ENCODE measurements at regions not wholly inside any gene's neighbourhood (a gene's known extent, or its start where the extent isn't known, plus 50 kb on each side); places are given as distances from the start of the nearest gene placed in this dataset.

GRCh38 chr2:120523766-120524165 lies 177.8 kb downstream of the INHBB start:
- TF ChIP-seq ZNF282 (CRISPR knock-in tag; IDR thresholded peaks at IDR 0.05) (no peak), MAFK (IDR thresholded peaks at IDR 0.05; ENCODE audit: low read length) (no peak), POLR2A (conservative IDR thresholded peaks at IDR 0.05) (no peak), TCFL5 (CRISPR knock-in tag; conservative IDR thresholded peaks at IDR 0.05) (no peak), ZNF780A (CRISPR knock-in tag; IDR thresholded peaks at IDR 0.05) (no peak), EP300 (IDR thresholded peaks at IDR 0.05; ENCODE audit: low read length) (no peak), CBX5 (IDR thresholded peaks at IDR 0.05; ENCODE audit: borderline replicate concordance, low read depth) (no peak), SRSF1 (IDR thresholded peaks at IDR 0.05; ENCODE audit: low read depth, low read length) (no peak), SMARCA5 (IDR thresholded peaks at IDR 0.05) (no peak), JUND (IDR thresholded peaks at IDR 0.05; ENCODE audit: borderline replicate concordance, low read depth, low read length) (no peak), JUND (tag; IDR thresholded peaks at IDR 0.05; ENCODE audit: borderline replicate concordance, low read depth, low read length) (no peak), TCF7L2 (IDR thresholded peaks at IDR 0.05; ENCODE audit: low read depth, low read length) (no peak), EZH2 (IDR thresholded peaks at IDR 0.05; ENCODE audit: borderline replicate concordance, low read depth, low read length) (no peak)
